ENCODE measurements at regions not wholly inside any gene's neighbourhood (a gene's known extent, or its start where the extent isn't known, plus 50 kb on each side); places are given as distances from the start of the nearest gene placed in this dataset.

- no peak overlapping the region for H3K4me3 Mint-ChIP-seq
Observed at GRCh38 chr5:29185558-29185957, 2007.9 kb upstream of the CDH6 start.

More at GRCh38 chr5:29185558-29185957, 2007.9 kb upstream of the CDH6 start:
- H3K4me2 ChIP-seq (ENCODE audit: insufficient read depth, insufficient read length, low read length): no peak overlapping the region
- H2BK12ac ChIP-seq (ENCODE audit: insufficient read length, low read depth, low read length): no peak overlapping the region
- no peak overlapping the region for H2BK15ac ChIP-seq (ENCODE audit: low read depth, low read length)
- no peak for DNase-seq
- no peaks in the 10 kb centered on the region for H3K79me1 ChIP-seq (ENCODE audit: insufficient read depth, low read depth, low read length, poor library complexity, severe bottlenecking)
- no peaks in the 10 kb centered on the region for H3K9me3 ChIP-seq (ENCODE audit: control insufficient read depth, low read depth, low read length)
- no peak overlapping the region for H3K18ac ChIP-seq (ENCODE audit: insufficient read length, low read depth, low read length)
- H4K8ac ChIP-seq (replicated peaks; ENCODE audit: insufficient read length, low read depth, low read length): no peak overlapping the region
- H2BK5ac ChIP-seq (ENCODE audit: insufficient read length, low read length): no peak overlapping the region
- H3T11ph ChIP-seq (ENCODE audit: low read length): no peak overlapping the region
- no peak overlapping the region for H3K4ac ChIP-seq (ENCODE audit: low read depth, low read length)
- H3K9ac ChIP-seq (ENCODE audit: extremely low read depth, insufficient read length, low read length): no peak overlapping the region
- no peak overlapping the region for H3K27ac ChIP-seq (ENCODE audit: insufficient read length, low read depth, low read length)
- no peaks in the 10 kb centered on the region for H3K79me2 ChIP-seq (ENCODE audit: insufficient read depth, low read length)
- H2AK5ac ChIP-seq (ENCODE audit: insufficient read length, low read length): no peak overlapping the region
- H3K4me1 Mint-ChIP-seq: no peaks in the 10 kb centered on the region
- H2AFZ ChIP-seq (ENCODE audit: low read length): no peak overlapping the region
- H3K4me1 ChIP-seq (ENCODE audit: insufficient read depth, low read length): no peaks in the 10 kb centered on the region
- H2BK20ac ChIP-seq (ENCODE audit: low read depth, low read length, poor library complexity, severe bottlenecking): no peak overlapping the region
- no peak overlapping the region for H3K14ac ChIP-seq (ENCODE audit: insufficient read depth, low read length)
- H3K56ac ChIP-seq (ENCODE audit: insufficient read length, low read depth, low read length): no peak overlapping the region
- H4K5ac ChIP-seq (ENCODE audit: insufficient read length, low read depth, low read length): no peak overlapping the region
- no peak overlapping the region for H3K27ac Mint-ChIP-seq
- no peaks in the 10 kb centered on the region for H3K27me3 Mint-ChIP-seq (ENCODE audit: low read depth)
- peaks cover 3 to 10% of the 10 kb centered on the region in 2 experiments; a peak in 3 of 5 replicates for H3K9me3 Mint-ChIP-seq
- WGBS (ENCODE audit: extremely low coverage, insufficient read length, low lambda C conversion rate): no CpG with 5 or more reads among the region's 1 CpG
- H3K23ac ChIP-seq (ENCODE audit: insufficient read length, low read depth, low read length): no peak overlapping the region
- no peak overlapping the region for H4K91ac ChIP-seq (ENCODE audit: insufficient read length, low read depth, low read length)
- H3K36me3 Mint-ChIP-seq (ENCODE audit: insufficient read depth in 1 of 3, low read depth in 3 of 3): peaks cover 0 to 5% (median 2%) of the 10 kb centered on the region in 3 experiments; a peak in 3 of 7 replicates
- no peak overlapping the region for H2BK120ac ChIP-seq (ENCODE audit: low read depth, low read length, poor library complexity, severe bottlenecking)
- TF ChIP-seq CTCF (conservative IDR thresholded peaks at IDR 0.05): no peak
- no peaks in the 10 kb centered on the region for H4K20me1 ChIP-seq (ENCODE audit: control insufficient read depth, insufficient read depth, insufficient read length)
- no peaks in the 10 kb centered on the region for H3K27me3 ChIP-seq (ENCODE audit: insufficient read depth, low read length)
- H3K23me2 ChIP-seq (ENCODE audit: insufficient read length, low read depth, low read length, poor library complexity, severe bottlenecking): no peaks in the 10 kb centered on the region

Measured in H9 (cell line).